ENCODE measurements at regions not wholly inside any gene's neighbourhood (a gene's known extent, or its start where the extent isn't known, plus 50 kb on each side); places are given as distances from the start of the nearest gene placed in this dataset.

DNA sequence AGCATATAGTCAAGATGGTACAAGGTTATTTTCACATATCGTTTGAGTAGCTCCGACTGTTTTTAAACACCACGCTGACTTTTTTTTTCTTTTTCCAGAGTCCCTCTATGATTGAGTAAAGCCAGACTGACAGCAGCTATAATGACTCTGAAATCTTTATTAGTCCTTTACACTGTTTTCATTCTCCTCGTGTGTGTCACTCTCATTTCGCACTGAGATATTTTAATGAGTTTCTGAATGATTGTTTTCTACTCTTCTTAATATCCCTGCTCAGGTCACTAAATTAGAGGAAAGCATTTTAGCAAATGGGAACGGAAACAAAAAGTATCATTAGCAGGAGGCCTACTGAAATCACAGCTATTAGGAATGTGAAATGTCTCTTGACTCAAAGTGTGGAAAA lies 162.3 kb upstream of the MTPN start:
- TF ChIP-seq, protein P1, sequence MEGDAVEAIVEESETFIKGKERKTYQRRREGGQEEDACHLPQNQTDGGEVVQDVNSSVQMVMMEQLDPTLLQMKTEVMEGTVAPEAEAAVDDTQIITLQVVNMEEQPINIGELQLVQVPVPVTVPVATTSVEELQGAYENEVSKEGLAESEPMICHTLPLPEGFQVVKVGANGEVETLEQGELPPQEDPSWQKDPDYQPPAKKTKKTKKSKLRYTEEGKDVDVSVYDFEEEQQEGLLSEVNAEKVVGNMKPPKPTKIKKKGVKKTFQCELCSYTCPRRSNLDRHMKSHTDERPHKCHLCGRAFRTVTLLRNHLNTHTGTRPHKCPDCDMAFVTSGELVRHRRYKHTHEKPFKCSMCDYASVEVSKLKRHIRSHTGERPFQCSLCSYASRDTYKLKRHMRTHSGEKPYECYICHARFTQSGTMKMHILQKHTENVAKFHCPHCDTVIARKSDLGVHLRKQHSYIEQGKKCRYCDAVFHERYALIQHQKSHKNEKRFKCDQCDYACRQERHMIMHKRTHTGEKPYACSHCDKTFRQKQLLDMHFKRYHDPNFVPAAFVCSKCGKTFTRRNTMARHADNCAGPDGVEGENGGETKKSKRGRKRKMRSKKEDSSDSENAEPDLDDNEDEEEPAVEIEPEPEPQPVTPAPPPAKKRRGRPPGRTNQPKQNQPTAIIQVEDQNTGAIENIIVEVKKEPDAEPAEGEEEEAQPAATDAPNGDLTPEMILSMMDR (IDR thresholded peaks at IDR 0.05; ENCODE audit: low read length): no peak
- no peak for TF ChIP-seq EZH2 (IDR thresholded peaks at IDR 0.05; ENCODE audit: borderline replicate concordance, low read length)

Data from OCI-LY1 (cell line).